SK-N-SH (cell line): ENCODE measurements at regions not wholly inside any gene's neighbourhood (a gene's known extent, or its start where the extent isn't known, plus 50 kb on each side); places are given as distances from the start of the nearest gene placed in this dataset.

Experiments used
- CTCF ChIP-seq: fragments of 200-600 bp; sonication (generic); IDR thresholded peaks from 2 replicates; pipeline ENCODE4 v1.6.1; 2017; ENCODE audit warnings: antibody characterized with exemption, mild to moderate bottlenecking, moderate library complexity
- ELF1 ChIP-seq: IDR thresholded peaks from 2 replicates; pipeline ENCODE4 v1.4.0; 2012
- EP300 ChIP-seq, 2 experiments: IDR thresholded peaks; 2 replicates each; pipeline versions ENCODE4 v1.4.0 to v1.6.1; 2012; ENCODE audit warnings: borderline replicate concordance in 1 of 2, low read depth in 1 of 2, low read length in 1 of 2
- FOXM1 ChIP-seq: IDR thresholded peaks from 2 replicates; pipeline ENCODE4 v1.4.0; 2012; ENCODE audit warnings: low read depth, mild to moderate bottlenecking
- RCOR1 ChIP-seq: fragments of 150-350 bp; IDR thresholded peaks from 2 replicates; pipeline ENCODE4 v1.6.1; 2017; ENCODE audit warnings: antibody characterized with exemption, low read length

GRCh38 chr12:74801625-74802024 is 264.0 kb downstream of the ATXN7L3B start:
- no peak for TF ChIP-seq FOXM1
- no peak for TF ChIP-seq EP300 (IDR thresholded peaks at IDR 0.05; ENCODE audit: borderline replicate concordance in 1 of 2, low read depth in 1 of 2, low read length in 1 of 2)
- TF ChIP-seq CTCF: no peak
- no peak for TF ChIP-seq ELF1
- TF ChIP-seq RCOR1: no peak
